Neural cell (in vitro differentiated cells): ENCODE measurements at regions not wholly inside any gene's neighbourhood (a gene's known extent, or its start where the extent isn't known, plus 50 kb on each side); places are given as distances from the start of the nearest gene placed in this dataset.

Experiments
- H2AFZ ChIP-seq: fragments of 200-600, 300-800 bp; sonication (generic), shearing (Covaris generic); 2 replicates; pipeline ENCODE4 v1.6.0; 2014; ENCODE audit warnings: low read depth, mild to moderate bottlenecking, antibody characterized with exemption, low read length, moderate library complexity
- H3F3A ChIP-seq: fragments of 200-600 bp; shearing (Covaris generic); 2 replicates; pipeline ENCODE4 v1.6.1; 2016; ENCODE audit warnings: mild to moderate bottlenecking, moderate library complexity, mixed read lengths, antibody characterized with exemption, low read length; ENCODE audit not compliant: insufficient read depth, poor library complexity, severe bottlenecking
- H3K27ac ChIP-seq: fragments of 200-600, 300-800 bp; sonication (generic), shearing (Covaris generic); 2 replicates; pipeline ENCODE4 v1.5.1; 2014; ENCODE audit warnings: mild to moderate bottlenecking, low read length, moderate library complexity
- H3K27me3 ChIP-seq: fragments of 300-800, 200-600 bp; sonication (generic), shearing (Covaris generic); 2 replicates; pipeline ENCODE4 v1.6.0; 2014; ENCODE audit warnings: mild to moderate bottlenecking, low read depth, low read length, moderate library complexity; ENCODE audit not compliant: insufficient read depth
- H3K36me3 ChIP-seq: fragments of 300-800, 200-600 bp; sonication (generic), shearing (Covaris generic); 2 replicates; pipeline ENCODE4 v1.5.1; 2014; ENCODE audit warnings: mild to moderate bottlenecking, antibody characterized with exemption, low read length, moderate library complexity; ENCODE audit not compliant: insufficient read depth
- H3K4me2 ChIP-seq: fragments of 300-800, 200-600 bp; sonication (generic), shearing (Covaris generic); 2 replicates; pipeline ENCODE4 v1.6.0; 2014; ENCODE audit warnings: mild to moderate bottlenecking, low read length
- H3K4me3 ChIP-seq: fragments of 300-800, 200-600 bp; sonication (generic), shearing (Covaris generic); 2 replicates; pipeline ENCODE4 v1.5.1; 2014; ENCODE audit warnings: mild to moderate bottlenecking, low read length, moderate library complexity
- H3K79me2 ChIP-seq: fragments of 200-600 bp; shearing (Covaris generic); replicated peaks from 2 replicates; pipeline ENCODE4 v1.6.0; 2014; ENCODE audit warnings: mild to moderate bottlenecking, low read length, moderate library complexity; ENCODE audit not compliant: insufficient read depth
- H3K9ac ChIP-seq: fragments of 300-800, 200-600 bp; sonication (generic), shearing (Covaris generic); 2 replicates; pipeline ENCODE4 v1.6.1; 2016; ENCODE audit warnings: mild to moderate bottlenecking, low read length, mixed read lengths
- H3K9me2 ChIP-seq: fragments of 200-600 bp; shearing (Covaris generic); 2 replicates; pipeline ENCODE4 v1.6.1; 2016; ENCODE audit warnings: mild to moderate bottlenecking, low read length, mixed read lengths; ENCODE audit not compliant: insufficient read depth
- H3K9me3 ChIP-seq: fragments of 200-600, 300-800 bp; sonication (generic), shearing (Covaris generic); 2 replicates; pipeline ENCODE4 v1.6.1; 2016; ENCODE audit warnings: mild to moderate bottlenecking, mixed run types, low read length, moderate library complexity, mixed read lengths
- H4K20me1 ChIP-seq: fragments of 200-600 bp; shearing (Covaris generic); 2 replicates; pipeline ENCODE4 v1.6.1; 2016; ENCODE audit warnings: mild to moderate bottlenecking, mixed run types; ENCODE audit not compliant: insufficient read depth
- EP300 ChIP-seq: fragments of 450-650 bp; conservative IDR thresholded peaks from 2 replicates; pipeline ENCODE4 v1.6.1; 2014; ENCODE audit warnings: antibody characterized with exemption, mild to moderate bottlenecking, moderate library complexity; ENCODE audit not compliant: poor library complexity, severe bottlenecking
- EZH2 ChIP-seq: fragments of 200-600, 300-800 bp; shearing (Covaris generic), sonication (generic); IDR thresholded peaks from 2 replicates; pipeline ENCODE4 v1.6.1; 2014; ENCODE audit warnings: antibody characterized with exemption, low read length, borderline replicate concordance, mild to moderate bottlenecking; ENCODE audit not compliant: insufficient read depth, poor library complexity, severe bottlenecking
- MXI1 ChIP-seq: fragments of 450-650 bp; conservative IDR thresholded peaks from 2 replicates; pipeline ENCODE4 v1.6.1; 2014; ENCODE audit warnings: antibody characterized with exemption, mild to moderate bottlenecking; ENCODE audit not compliant: poor library complexity, severe bottlenecking
- POLR2AphosphoS5 ChIP-seq: IDR thresholded peaks from 2 replicates; pipeline ENCODE4 v1.6.1; 2012
- RAD21 ChIP-seq: fragments of 450-650 bp; conservative IDR thresholded peaks from 2 replicates; pipeline ENCODE4 v1.6.1; 2014; ENCODE audit warnings: antibody characterized with exemption, mild to moderate bottlenecking, moderate library complexity
- SMC3 ChIP-seq: fragments of 450-650 bp; conservative IDR thresholded peaks from 2 replicates; pipeline ENCODE4 v1.6.1; 2014; ENCODE audit warnings: antibody characterized with exemption, mild to moderate bottlenecking, moderate library complexity; ENCODE audit not compliant: poor library complexity
- TAF1 ChIP-seq: IDR thresholded peaks from 2 replicates; pipeline ENCODE4 v1.6.1; 2012; ENCODE audit warnings: low read depth
- TF ChIP-seq, protein P1 (sequence below): IDR thresholded peaks from 2 replicates; pipeline ENCODE4 v1.6.1; 2012; ENCODE audit warnings: borderline replicate concordance
- TF ChIP-seq, protein P2 (sequence below): fragments of 450-650 bp; IDR thresholded peaks from 2 replicates; pipeline ENCODE4 v1.5.1; 2014; ENCODE audit warnings: antibody characterized with exemption, mild to moderate bottlenecking, moderate library complexity; ENCODE audit not compliant: poor library complexity, severe bottlenecking

DNA sequence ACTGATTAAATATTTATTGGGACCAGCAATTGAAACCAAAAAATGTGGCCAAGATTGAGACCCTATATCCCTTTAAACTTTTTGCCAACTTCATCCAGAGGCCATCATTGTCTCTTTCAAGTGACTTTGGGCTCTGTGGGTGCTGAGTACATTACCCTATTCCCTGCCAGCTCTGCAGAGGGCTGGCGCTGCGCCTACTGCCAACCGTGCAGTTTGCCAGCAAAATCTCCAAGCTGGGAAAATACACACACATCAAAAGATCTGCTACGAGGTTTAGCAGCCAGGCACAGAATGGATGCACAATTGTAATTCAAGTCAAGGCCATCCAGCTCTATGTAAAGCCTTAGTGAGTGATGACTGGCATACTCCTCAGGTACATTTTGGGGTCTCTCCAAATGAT is 125.0 kb downstream of the CBLN4 start:
- Histone ChIP-seq H3K4me3 (no peak overlapping the region), H3K36me3 (no peaks in the 10 kb centered on the region), H3K9ac (no peak overlapping the region), H3K9me3 (no peaks in the 10 kb centered on the region), H2AFZ (no peak overlapping the region), H4K20me1 (no peaks in the 10 kb centered on the region), H3K79me2 (no peaks in the 10 kb centered on the region), H3F3A (no peaks in the 10 kb centered on the region), H3K4me2 (no peak overlapping the region), H3K9me2 (no peaks in the 10 kb centered on the region), H3K27ac (no peak overlapping the region), H3K27me3 (no peaks in the 10 kb centered on the region)
- TF ChIP-seq POLR2AphosphoS5 (no peak), EP300 (no peak), RAD21 (no peak), EZH2 (no peak), MXI1 (no peak), SMC3 (no peak), TAF1 (no peak)
- TF ChIP-seq, protein P1, sequence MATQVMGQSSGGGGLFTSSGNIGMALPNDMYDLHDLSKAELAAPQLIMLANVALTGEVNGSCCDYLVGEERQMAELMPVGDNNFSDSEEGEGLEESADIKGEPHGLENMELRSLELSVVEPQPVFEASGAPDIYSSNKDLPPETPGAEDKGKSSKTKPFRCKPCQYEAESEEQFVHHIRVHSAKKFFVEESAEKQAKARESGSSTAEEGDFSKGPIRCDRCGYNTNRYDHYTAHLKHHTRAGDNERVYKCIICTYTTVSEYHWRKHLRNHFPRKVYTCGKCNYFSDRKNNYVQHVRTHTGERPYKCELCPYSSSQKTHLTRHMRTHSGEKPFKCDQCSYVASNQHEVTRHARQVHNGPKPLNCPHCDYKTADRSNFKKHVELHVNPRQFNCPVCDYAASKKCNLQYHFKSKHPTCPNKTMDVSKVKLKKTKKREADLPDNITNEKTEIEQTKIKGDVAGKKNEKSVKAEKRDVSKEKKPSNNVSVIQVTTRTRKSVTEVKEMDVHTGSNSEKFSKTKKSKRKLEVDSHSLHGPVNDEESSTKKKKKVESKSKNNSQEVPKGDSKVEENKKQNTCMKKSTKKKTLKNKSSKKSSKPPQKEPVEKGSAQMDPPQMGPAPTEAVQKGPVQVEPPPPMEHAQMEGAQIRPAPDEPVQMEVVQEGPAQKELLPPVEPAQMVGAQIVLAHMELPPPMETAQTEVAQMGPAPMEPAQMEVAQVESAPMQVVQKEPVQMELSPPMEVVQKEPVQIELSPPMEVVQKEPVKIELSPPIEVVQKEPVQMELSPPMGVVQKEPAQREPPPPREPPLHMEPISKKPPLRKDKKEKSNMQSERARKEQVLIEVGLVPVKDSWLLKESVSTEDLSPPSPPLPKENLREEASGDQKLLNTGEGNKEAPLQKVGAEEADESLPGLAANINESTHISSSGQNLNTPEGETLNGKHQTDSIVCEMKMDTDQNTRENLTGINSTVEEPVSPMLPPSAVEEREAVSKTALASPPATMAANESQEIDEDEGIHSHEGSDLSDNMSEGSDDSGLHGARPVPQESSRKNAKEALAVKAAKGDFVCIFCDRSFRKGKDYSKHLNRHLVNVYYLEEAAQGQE: no peak
- TF ChIP-seq, protein P2, sequence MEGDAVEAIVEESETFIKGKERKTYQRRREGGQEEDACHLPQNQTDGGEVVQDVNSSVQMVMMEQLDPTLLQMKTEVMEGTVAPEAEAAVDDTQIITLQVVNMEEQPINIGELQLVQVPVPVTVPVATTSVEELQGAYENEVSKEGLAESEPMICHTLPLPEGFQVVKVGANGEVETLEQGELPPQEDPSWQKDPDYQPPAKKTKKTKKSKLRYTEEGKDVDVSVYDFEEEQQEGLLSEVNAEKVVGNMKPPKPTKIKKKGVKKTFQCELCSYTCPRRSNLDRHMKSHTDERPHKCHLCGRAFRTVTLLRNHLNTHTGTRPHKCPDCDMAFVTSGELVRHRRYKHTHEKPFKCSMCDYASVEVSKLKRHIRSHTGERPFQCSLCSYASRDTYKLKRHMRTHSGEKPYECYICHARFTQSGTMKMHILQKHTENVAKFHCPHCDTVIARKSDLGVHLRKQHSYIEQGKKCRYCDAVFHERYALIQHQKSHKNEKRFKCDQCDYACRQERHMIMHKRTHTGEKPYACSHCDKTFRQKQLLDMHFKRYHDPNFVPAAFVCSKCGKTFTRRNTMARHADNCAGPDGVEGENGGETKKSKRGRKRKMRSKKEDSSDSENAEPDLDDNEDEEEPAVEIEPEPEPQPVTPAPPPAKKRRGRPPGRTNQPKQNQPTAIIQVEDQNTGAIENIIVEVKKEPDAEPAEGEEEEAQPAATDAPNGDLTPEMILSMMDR: no peak

DNA sequence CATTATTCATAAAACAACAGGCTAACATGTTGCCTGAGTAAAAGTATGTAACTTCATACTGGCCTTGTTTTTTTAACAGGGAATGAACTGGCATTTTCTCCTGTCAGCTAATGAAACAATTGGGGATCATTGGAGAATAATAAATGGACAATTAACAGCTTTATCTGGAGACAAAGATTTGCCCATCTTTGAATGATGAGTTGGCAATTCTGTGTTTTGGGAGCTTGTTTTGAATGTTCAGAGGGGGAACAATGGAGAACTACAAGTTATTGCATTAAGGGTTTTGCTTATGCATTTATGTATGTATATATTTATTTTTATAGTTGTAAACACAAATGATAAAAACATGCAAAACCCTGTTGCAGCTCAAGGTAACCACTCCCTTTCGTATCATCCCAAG is 150.3 kb downstream of the CBLN4 start:
- H3F3A ChIP-seq: no peaks in the 10 kb centered on the region
- no peaks in the 10 kb centered on the region for H3K9me2 ChIP-seq
- H3K4me3 ChIP-seq: no peak overlapping the region
- H4K20me1 ChIP-seq: no peaks in the 10 kb centered on the region
- no peak overlapping the region for H3K9ac ChIP-seq
- TF ChIP-seq, protein P2: no peak
- TF ChIP-seq RAD21: no peak
- no peak for TF ChIP-seq EZH2
- TF ChIP-seq POLR2AphosphoS5: no peak
- no peak for TF ChIP-seq MXI1
- no peak for TF ChIP-seq EP300
- TF ChIP-seq TAF1: no peak
- no peak for TF ChIP-seq SMC3
- TF ChIP-seq, protein P1: no peak
- no peak overlapping the region for H3K27ac ChIP-seq
- no peaks in the 10 kb centered on the region for H3K79me2 ChIP-seq
- H3K27me3 ChIP-seq: no peaks in the 10 kb centered on the region
- no peak overlapping the region for H3K4me2 ChIP-seq
- no peak overlapping the region for H2AFZ ChIP-seq
- no peaks in the 10 kb centered on the region for H3K9me3 ChIP-seq
- no peaks in the 10 kb centered on the region for H3K36me3 ChIP-seq
